AG09309 (cell line): ENCODE measurements at regions not wholly inside any gene's neighbourhood (a gene's known extent, or its start where the extent isn't known, plus 50 kb on each side); places are given as distances from the start of the nearest gene placed in this dataset.

Experiments
- DNase-seq: peaks from one replicate; pipeline ENCODE4 v3.0.0-alpha.2; 2010; ENCODE audit warnings: low read depth
- H3K4me3 ChIP-seq: 2 replicates; pipeline ENCODE4 v1.5.1; 2011; ENCODE audit warnings: mild to moderate bottlenecking, low read depth, low read length, moderate library complexity; ENCODE audit not compliant: control insufficient read depth
- CTCF ChIP-seq: IDR thresholded peaks from 2 replicates; pipeline ENCODE4 v1.5.1; 2011; ENCODE audit warnings: mild to moderate bottlenecking, low read depth, low read length, inconsistent platforms; ENCODE audit not compliant: insufficient read depth, control insufficient read depth; ENCODE audit errors: missing control alignments

- no peak overlapping the region for H3K4me3 ChIP-seq
- DNase-seq, result no peak
These were observed 193.4 kb upstream of the MYT1L start for GRCh38 chr2:2524348-2524941.

GRCh38 chr2:2523461-2524347 is 192.6 kb upstream of the MYT1L start:
- DNase-seq, result no peak
- H3K4me3 ChIP-seq, result no peak overlapping the region
- TF ChIP-seq CTCF, result no peak

More at GRCh38 chr2:2524348-2524941, 193.4 kb upstream of the MYT1L start:
- TF ChIP-seq CTCF, result no peak

GRCh38 chr2:2520401-2520811 is 189.3 kb upstream of the MYT1L start:
- H3K4me3 ChIP-seq, result no peak overlapping the region
- TF ChIP-seq CTCF, result no peak
- DNase-seq, result no peak

- no peak for DNase-seq
- TF ChIP-seq CTCF, result no peak
- no peak overlapping the region for H3K4me3 ChIP-seq
These were observed 188.3 kb upstream of the MYT1L start for GRCh38 chr2:2519381-2519780.

GRCh38 chr2:2517399-2517798 is 186.3 kb upstream of the MYT1L start:
- no peak overlapping the region for H3K4me3 ChIP-seq
- DNase-seq, result no peak
- no peak for TF ChIP-seq CTCF

- no peak for DNase-seq
- no peak for TF ChIP-seq CTCF
- H3K4me3 ChIP-seq, result no peak overlapping the region
These were observed 185.3 kb upstream of the MYT1L start for GRCh38 chr2:2516386-2516785.

GRCh38 chr2:2512931-2513330 is 181.9 kb upstream of the MYT1L start:
- H3K4me3 ChIP-seq, result no peak overlapping the region
- DNase-seq, result no peak
- TF ChIP-seq CTCF, result no peak
